ENCODE measurements at regions not wholly inside any gene's neighbourhood (a gene's known extent, or its start where the extent isn't known, plus 50 kb on each side); places are given as distances from the start of the nearest gene placed in this dataset.

GRCh38 chr13:111657013-111657412 lies 336.6 kb downstream of the TEX29 start:
- H3K27me3 ChIP-seq (ENCODE audit: control insufficient read depth, insufficient read depth, low read length), result no peaks in the 10 kb centered on the region
- H3K36me3 ChIP-seq (ENCODE audit: control insufficient read depth, insufficient read depth, low read length), result no peaks in the 10 kb centered on the region
- no peak for TF ChIP-seq CTCF (IDR thresholded peaks at IDR 0.05; ENCODE audit: insufficient read depth, low read length, severe bottlenecking)
- DNase-seq (ENCODE audit: low read depth) (no peak), FAIRE-seq (no peak)
- no peak overlapping the region for H3K4me3 ChIP-seq (ENCODE audit: low read depth, low read length)

- FAIRE-seq (no peak), DNase-seq (ENCODE audit: low read depth) (no peak)
- Histone ChIP-seq H3K36me3 (ENCODE audit: control insufficient read depth, insufficient read depth, low read length) (no peaks in the 10 kb centered on the region), H3K4me3 (ENCODE audit: low read depth, low read length) (no peak overlapping the region), H3K27me3 (ENCODE audit: control insufficient read depth, insufficient read depth, low read length) (no peaks in the 10 kb centered on the region)
- no peak for TF ChIP-seq CTCF (IDR thresholded peaks at IDR 0.05; ENCODE audit: insufficient read depth, low read length, severe bottlenecking)
These were observed 338.0 kb downstream of the TEX29 start for GRCh38 chr13:111658145-111659100.

DNA sequence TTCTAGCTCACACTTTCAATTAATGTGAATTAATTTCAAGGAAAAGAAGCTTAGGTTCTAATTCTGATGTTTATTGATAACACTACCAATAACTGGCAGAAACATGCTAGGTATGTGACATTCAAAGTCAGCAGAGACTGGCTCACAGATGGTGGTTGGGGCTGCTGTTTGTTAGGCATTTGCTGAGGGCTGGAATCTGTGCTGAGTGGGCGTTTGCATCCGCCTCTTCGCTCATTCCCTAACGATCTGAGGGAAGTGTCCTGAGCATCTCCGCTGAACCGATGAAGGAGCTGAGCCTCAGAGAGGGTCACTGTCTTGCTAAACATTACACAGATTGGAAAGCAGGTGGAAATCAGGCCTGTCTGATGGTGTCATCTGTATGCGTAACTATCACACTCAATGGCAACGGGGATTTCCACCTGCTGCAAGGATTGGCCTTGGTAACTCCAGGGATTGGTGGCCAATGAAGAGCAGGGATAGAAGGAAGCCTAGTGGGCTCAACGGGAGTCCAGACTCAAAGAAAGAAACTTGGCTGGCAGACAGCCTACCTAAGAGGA lies 338.9 kb downstream of the TEX29 start:
- H3K4me3 ChIP-seq (ENCODE audit: low read depth, low read length), result no peak overlapping the region
- no peak for DNase-seq (ENCODE audit: low read depth)
- no peaks in the 10 kb centered on the region for H3K27me3 ChIP-seq (ENCODE audit: control insufficient read depth, insufficient read depth, low read length)
- no peak for FAIRE-seq
- no peak for TF ChIP-seq CTCF (IDR thresholded peaks at IDR 0.05; ENCODE audit: insufficient read depth, low read length, severe bottlenecking)
- no peaks in the 10 kb centered on the region for H3K36me3 ChIP-seq (ENCODE audit: control insufficient read depth, insufficient read depth, low read length)

DNA sequence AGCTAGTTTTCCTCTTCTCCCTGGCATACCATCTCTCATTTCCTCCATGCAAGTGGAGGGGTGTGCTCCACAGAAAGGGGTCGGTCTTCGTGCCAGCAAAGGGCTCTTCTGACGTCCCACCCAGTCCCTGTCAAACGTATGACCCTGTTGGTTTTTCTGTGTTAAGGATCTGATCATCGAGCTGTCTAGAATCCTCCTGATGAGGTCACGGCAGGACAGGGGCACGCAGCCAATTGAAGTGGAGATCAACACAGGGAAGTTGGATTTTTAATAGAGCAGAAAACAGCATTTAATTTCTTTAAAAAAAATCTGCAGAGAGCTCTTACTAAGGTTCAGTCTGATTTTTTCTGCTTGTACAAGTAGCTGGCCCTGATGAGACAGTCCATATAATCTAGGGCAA lies 339.4 kb downstream of the TEX29 start:
- FAIRE-seq (no peak), DNase-seq (ENCODE audit: low read depth) (no peak)
- H3K4me3 ChIP-seq (ENCODE audit: low read depth, low read length), result no peak overlapping the region
- no peak for TF ChIP-seq CTCF (IDR thresholded peaks at IDR 0.05; ENCODE audit: insufficient read depth, low read length, severe bottlenecking)
- H3K27me3 ChIP-seq (ENCODE audit: control insufficient read depth, insufficient read depth, low read length), result no peaks in the 10 kb centered on the region
- no peaks in the 10 kb centered on the region for H3K36me3 ChIP-seq (ENCODE audit: control insufficient read depth, insufficient read depth, low read length)

- DNase-seq (ENCODE audit: low read depth), result no peak
These were observed 340.6 kb downstream of the TEX29 start for GRCh38 chr13:111661052-111661451.

More at GRCh38 chr13:111661052-111661451, 340.6 kb downstream of the TEX29 start:
- FAIRE-seq, result no peak
- no peaks in the 10 kb centered on the region for H3K27me3 ChIP-seq (ENCODE audit: control insufficient read depth, insufficient read depth, low read length)
- H3K4me3 ChIP-seq (ENCODE audit: low read depth, low read length), result no peak overlapping the region
- no peak for TF ChIP-seq CTCF (IDR thresholded peaks at IDR 0.05; ENCODE audit: insufficient read depth, low read length, severe bottlenecking)
- H3K36me3 ChIP-seq (ENCODE audit: control insufficient read depth, insufficient read depth, low read length), result no peaks in the 10 kb centered on the region

Measured in bronchial epithelial cell (primary cell).